Keratinocyte (primary cell): ENCODE measurements at regions not wholly inside any gene's neighbourhood (a gene's known extent, or its start where the extent isn't known, plus 50 kb on each side); places are given as distances from the start of the nearest gene placed in this dataset.

Experiments used
- DNase-seq: peaks from one replicate; pipeline ENCODE4 v3.0.0-alpha.2; 2011; ENCODE audit warnings: low read depth, missing footprints, low spot score
- FAIRE-seq: peaks from 2 replicates; lab custom pipeline; 2011; peaks lifted over from hg19 to GRCh38; lab: Jason Lieb, UNC
- H2AFZ ChIP-seq: 2 replicates; pipeline ENCODE4 v1.6.0; 2012; ENCODE audit warnings: low read length, control low read depth, inconsistent platforms; ENCODE audit not compliant: control insufficient read depth
- H3K27ac ChIP-seq: 2 replicates; pipeline ENCODE4 v1.5.1; 2011; ENCODE audit warnings: low read length; ENCODE audit not compliant: control insufficient read depth, insufficient read depth
- H3K27me3 ChIP-seq: 3 replicates; pipeline ENCODE4 v1.6.0; 2011; ENCODE audit warnings: low read length; ENCODE audit not compliant: control insufficient read depth, insufficient read depth; ENCODE audit errors: extremely low read depth
- H3K36me3 ChIP-seq, 2 experiments: 2 replicates in 1 of 2; 3 replicates in 1 of 2; pipeline ENCODE4 v1.5.1; 2011; ENCODE audit warnings: low read length in 2 of 2, mild to moderate bottlenecking in 1 of 2; ENCODE audit not compliant: control insufficient read depth in 2 of 2, insufficient read depth in 2 of 2; ENCODE audit errors: extremely low read depth in 1 of 2
- H3K4me1 ChIP-seq: 3 replicates; pipeline ENCODE4 v1.5.1; 2011; ENCODE audit warnings: low read length; ENCODE audit not compliant: control insufficient read depth, insufficient read depth; ENCODE audit errors: extremely low read depth
- H3K4me2 ChIP-seq: 3 replicates; pipeline ENCODE4 v1.6.0; 2011; ENCODE audit warnings: low read depth, low read length; ENCODE audit not compliant: control insufficient read depth, insufficient read depth; ENCODE audit errors: extremely low read depth
- H3K4me3 ChIP-seq, 3 experiments: fragments of 200-600 bp in 1 of 3; sonication (generic) in 1 of 3; 2 replicates in 2 of 3; 3 replicates in 1 of 3; pipeline ENCODE4 v1.5.1; 2011 to 2016; ENCODE audit warnings: low read length in 3 of 3, mild to moderate bottlenecking in 3 of 3, control low read depth in 2 of 3, inconsistent platforms in 1 of 3, low read depth in 1 of 3, mixed read lengths in 1 of 3, mixed run types in 1 of 3, moderate library complexity in 1 of 3; ENCODE audit not compliant: control insufficient read depth in 2 of 3, insufficient read depth in 2 of 3; ENCODE audit errors: extremely low read depth in 1 of 3
- H3K79me2 ChIP-seq: 2 replicates; pipeline ENCODE4 v1.6.0; 2012; ENCODE audit warnings: low read length; ENCODE audit not compliant: control insufficient read depth, insufficient read depth
- H3K9ac ChIP-seq: 3 replicates; pipeline ENCODE4 v1.6.0; 2011; ENCODE audit warnings: low read length; ENCODE audit not compliant: control insufficient read depth, insufficient read depth; ENCODE audit errors: extremely low read depth
- H3K9me1 ChIP-seq: 3 replicates; pipeline ENCODE4 v1.6.0; 2011; ENCODE audit warnings: low read length; ENCODE audit not compliant: control insufficient read depth, insufficient read depth; ENCODE audit errors: extremely low read depth
- H3K9me3 ChIP-seq: 2 replicates; pipeline ENCODE4 v1.5.1; 2012; ENCODE audit warnings: low read depth, low read length; ENCODE audit not compliant: control insufficient read depth
- H4K20me1 ChIP-seq: 3 replicates; pipeline ENCODE4 v1.6.0; 2011; ENCODE audit warnings: low read length; ENCODE audit not compliant: control insufficient read depth, insufficient read depth; ENCODE audit errors: extremely low read depth
- CTCF ChIP-seq, 3 experiments: IDR thresholded peaks in 1 of 3; conservative IDR thresholded peaks in 1 of 3; optimal IDR thresholded peaks in 1 of 3; 2 replicates in 2 of 3; 3 replicates in 1 of 3; pipeline versions ENCODE3 to v1.5.1; 2011; ENCODE audit warnings: low read length in 3 of 3, mild to moderate bottlenecking in 3 of 3, moderate library complexity in 2 of 3, control low read depth in 1 of 3, inconsistent platforms in 1 of 3; ENCODE audit not compliant: insufficient read depth in 2 of 3; ENCODE audit errors: extremely low read depth in 1 of 3
- EZH2 ChIP-seq: IDR thresholded peaks from one replicate; pipeline ENCODE4 v1.6.1; 2012; ENCODE audit warnings: inconsistent platforms, mild to moderate bottlenecking, low read length, moderate library complexity
- dilution Hi-C: fragments of 300-500 bp; cut with MboI; formaldehyde crosslinking; loops from one replicate; pipeline ENCODE4 v1.7.0; 2020; ENCODE audit warnings: low sequenced_read_pairs; ENCODE audit not compliant: extremely low pct_ligation_motif_present

GRCh38 chr20:59411589-59411988 lies 111.2 kb downstream of the EDN3 start:
- Histone ChIP-seq H3K4me2 (no peak overlapping the region), H3K36me3 (no peaks in the 10 kb centered on the region), H3K9me1 (no peaks in the 10 kb centered on the region), H4K20me1 (no peaks in the 10 kb centered on the region), H3K27me3 (no peaks in the 10 kb centered on the region), H3K27ac (no peak overlapping the region), H3K9me3 (no peaks in the 10 kb centered on the region), H3K4me3 (no peak overlapping the region), H2AFZ (no peak overlapping the region), H3K79me2 (no peaks in the 10 kb centered on the region), H3K9ac (no peak overlapping the region), H3K4me1 (no peaks in the 10 kb centered on the region)
- no peak for DNase-seq
- no peak for TF ChIP-seq CTCF (optimal IDR thresholded peaks at IDR 0.05 in 1 of 3, IDR thresholded peaks at IDR 0.05 in 1 of 3, conservative IDR thresholded peaks at IDR 0.05 in 1 of 3; ENCODE audit: extremely low read depth in 1 of 3, insufficient read depth in 2 of 3, low read length in 3 of 3)
- no peak for TF ChIP-seq EZH2
- dilution Hi-C loops: no loop called here
- no peak for FAIRE-seq

- TF ChIP-seq EZH2: no peak
- no peak for TF ChIP-seq CTCF (optimal IDR thresholded peaks at IDR 0.05 in 1 of 3, IDR thresholded peaks at IDR 0.05 in 1 of 3, conservative IDR thresholded peaks at IDR 0.05 in 1 of 3; ENCODE audit: extremely low read depth in 1 of 3, insufficient read depth in 2 of 3, low read length in 3 of 3)
- no peak for DNase-seq
- H3K9me3 ChIP-seq: no peaks in the 10 kb centered on the region
- H3K9ac ChIP-seq: no peak overlapping the region
- no peak overlapping the region for H3K4me2 ChIP-seq
- H3K27me3 ChIP-seq: no peaks in the 10 kb centered on the region
- no peak overlapping the region for H2AFZ ChIP-seq
- H3K9me1 ChIP-seq: no peaks in the 10 kb centered on the region
- no peak overlapping the region for H3K4me3 ChIP-seq
- H4K20me1 ChIP-seq: no peaks in the 10 kb centered on the region
- H3K27ac ChIP-seq: no peak overlapping the region
- H3K4me1 ChIP-seq: no peaks in the 10 kb centered on the region
- H3K79me2 ChIP-seq: no peaks in the 10 kb centered on the region
- no peaks in the 10 kb centered on the region for H3K36me3 ChIP-seq
- no peak for FAIRE-seq
- dilution Hi-C loops: no loop called here
Observed at GRCh38 chr20:59412181-59412580, 111.8 kb downstream of the EDN3 start.
